ENCODE measurements at regions not wholly inside any gene's neighbourhood (a gene's known extent, or its start where the extent isn't known, plus 50 kb on each side); places are given as distances from the start of the nearest gene placed in this dataset.
"Not testable (repeated sequence)": the region's sequence is repeated elsewhere in the genome, so short reads cannot be mapped to it uniquely, and the experiment has no call there.

- DNase-seq (ENCODE audit: low spot score), result no peak
These were observed 134.9 kb upstream of the TOP1 start for GRCh38 chr20:40893610-40894236.

GRCh38 chr20:40894237-40894630, 134.4 kb upstream of the TOP1 start:
- no peak for DNase-seq (ENCODE audit: low spot score)

DNA sequence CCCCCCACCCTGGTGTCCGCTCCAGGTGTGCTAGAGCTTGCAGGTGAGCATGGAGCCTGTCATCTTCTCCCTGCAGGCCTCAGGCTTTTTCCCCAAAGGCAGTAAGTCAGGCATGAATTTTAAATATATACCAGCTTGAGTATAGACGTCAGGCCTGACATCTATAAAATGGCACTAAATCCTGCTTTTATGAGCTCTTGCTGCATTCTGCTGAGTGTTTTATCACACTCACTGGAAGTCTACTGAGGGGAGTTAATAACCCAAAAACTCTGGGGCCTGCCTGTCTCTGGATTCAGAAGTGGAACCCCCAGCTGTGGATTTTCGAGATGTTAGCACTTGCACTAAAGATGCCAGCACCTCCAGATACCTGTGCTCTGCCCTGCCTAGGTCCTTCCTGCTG, 133.4 kb upstream of the TOP1 start:
- DNase-seq (ENCODE audit: low spot score), result no peak

DNA sequence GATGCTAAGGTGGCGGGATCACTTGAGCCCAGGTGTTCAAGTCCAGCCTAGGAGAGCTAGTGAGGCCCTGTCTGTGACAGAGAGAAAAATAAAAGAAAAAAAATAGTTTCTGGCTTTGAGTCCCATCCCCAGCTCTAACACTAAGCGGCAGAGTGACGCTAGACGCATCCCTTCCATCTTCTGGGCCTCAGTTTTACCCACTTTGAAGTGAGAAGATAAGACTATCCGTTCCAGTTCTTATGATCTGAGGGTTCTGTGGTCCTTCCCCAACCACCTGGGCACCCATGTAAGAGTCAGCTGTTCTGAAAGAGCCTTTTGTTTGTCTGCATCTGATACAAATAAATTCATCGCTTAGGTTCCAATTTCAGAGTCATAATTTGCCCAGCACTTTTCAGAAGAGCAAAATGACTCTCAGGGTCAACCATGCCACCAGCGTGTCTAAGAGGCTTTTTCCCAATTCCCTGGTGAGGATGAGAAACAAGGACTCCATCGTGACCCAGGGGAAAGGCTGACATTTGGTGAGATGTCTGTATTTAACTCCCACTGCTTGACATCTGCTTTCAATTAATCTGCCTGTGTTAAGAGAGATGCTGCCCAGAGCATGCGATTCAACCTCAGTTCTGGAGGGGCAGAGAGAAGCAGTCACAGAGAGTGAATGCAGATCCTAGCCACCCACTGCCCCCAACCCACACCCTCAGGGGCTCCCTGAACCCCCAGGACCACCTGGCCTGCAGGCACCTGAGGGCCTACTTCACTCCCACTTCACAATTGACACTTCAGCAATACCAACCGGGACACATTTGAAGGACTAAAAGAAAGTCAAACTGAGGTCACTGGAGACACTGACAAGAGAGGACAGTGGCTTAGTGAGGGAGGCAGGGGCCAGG, 131.6 kb upstream of the TOP1 start:
- DNase-seq (ENCODE audit: low spot score), result no peak

- DNase-seq (ENCODE audit: low spot score), result no peak
These were observed 129.3 kb upstream of the TOP1 start for GRCh38 chr20:40899344-40899743.

GRCh38 chr20:40900666-40901215, 127.9 kb upstream of the TOP1 start:
- no peak for DNase-seq (ENCODE audit: low spot score)

GRCh38 chr20:40902661-40903060, 126.0 kb upstream of the TOP1 start:
- DNase-seq (ENCODE audit: low spot score), result no peak

- DNase-seq (ENCODE audit: low spot score), result no peak
These were observed 120.3 kb upstream of the TOP1 start for GRCh38 chr20:40908309-40908708.

DNA sequence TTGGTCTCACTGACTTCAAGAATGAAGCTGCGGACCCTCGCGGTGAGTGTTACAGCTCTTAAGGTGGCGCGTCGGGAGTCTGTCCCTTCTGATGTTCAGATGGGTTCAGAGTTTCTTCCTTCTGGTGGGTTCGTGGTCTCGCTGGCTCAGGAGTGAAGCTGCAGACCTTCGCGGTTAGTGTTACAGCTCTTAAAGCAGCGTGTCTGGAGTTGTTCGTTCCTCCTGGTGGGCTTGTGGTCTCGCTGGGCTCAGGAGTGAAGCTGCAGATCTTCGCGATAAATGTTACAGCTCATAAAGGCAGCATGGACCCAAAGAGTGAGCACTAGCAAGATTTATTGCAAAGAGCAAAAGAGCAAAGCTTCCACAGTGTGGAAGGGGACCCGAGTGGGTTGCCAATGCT, 119.1 kb upstream of the TOP1 start:
- not testable (repeated sequence) for DNase-seq (ENCODE audit: low spot score)

DNA sequence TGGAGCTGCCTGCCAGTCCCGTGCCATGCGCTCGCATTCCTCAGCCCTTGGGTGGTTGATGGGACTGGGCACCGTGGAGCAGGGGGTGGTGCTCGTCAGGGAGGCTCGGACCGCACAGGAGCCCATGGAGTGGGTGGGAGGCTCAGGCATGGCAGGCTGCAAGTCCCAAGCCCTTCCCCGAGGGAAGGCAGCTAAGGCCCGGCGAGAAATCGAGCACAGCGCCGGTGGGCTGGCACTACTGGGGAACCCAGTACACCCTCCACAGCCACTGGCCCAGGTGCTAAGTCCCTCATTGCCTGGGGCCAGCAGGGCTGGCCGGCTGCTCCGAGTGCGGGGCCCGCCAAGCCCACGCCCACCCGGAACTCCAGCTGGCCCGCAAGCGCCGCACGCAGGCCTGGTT, 118.2 kb upstream of the TOP1 start:
- not testable (repeated sequence) for DNase-seq (ENCODE audit: low spot score)

- DNase-seq (ENCODE audit: low spot score), result not testable (repeated sequence)
These were observed 117.5 kb upstream of the TOP1 start for GRCh38 chr20:40911152-40911551.

- DNase-seq (ENCODE audit: low spot score), result no peak
These were observed 115.1 kb upstream of the TOP1 start for GRCh38 chr20:40913224-40914185.

GRCh38 chr20:40915756-40916155, 112.9 kb upstream of the TOP1 start:
- no peak for DNase-seq (ENCODE audit: low spot score)

- DNase-seq (ENCODE audit: low spot score), result no peak
These were observed 112.3 kb upstream of the TOP1 start for GRCh38 chr20:40916276-40916675.

GRCh38 chr20:40920291-40920690, 108.3 kb upstream of the TOP1 start:
- no peak for DNase-seq (ENCODE audit: low spot score)

- DNase-seq (ENCODE audit: low spot score), result no peak
These were observed 105.8 kb upstream of the TOP1 start for GRCh38 chr20:40922865-40923264.

DNA sequence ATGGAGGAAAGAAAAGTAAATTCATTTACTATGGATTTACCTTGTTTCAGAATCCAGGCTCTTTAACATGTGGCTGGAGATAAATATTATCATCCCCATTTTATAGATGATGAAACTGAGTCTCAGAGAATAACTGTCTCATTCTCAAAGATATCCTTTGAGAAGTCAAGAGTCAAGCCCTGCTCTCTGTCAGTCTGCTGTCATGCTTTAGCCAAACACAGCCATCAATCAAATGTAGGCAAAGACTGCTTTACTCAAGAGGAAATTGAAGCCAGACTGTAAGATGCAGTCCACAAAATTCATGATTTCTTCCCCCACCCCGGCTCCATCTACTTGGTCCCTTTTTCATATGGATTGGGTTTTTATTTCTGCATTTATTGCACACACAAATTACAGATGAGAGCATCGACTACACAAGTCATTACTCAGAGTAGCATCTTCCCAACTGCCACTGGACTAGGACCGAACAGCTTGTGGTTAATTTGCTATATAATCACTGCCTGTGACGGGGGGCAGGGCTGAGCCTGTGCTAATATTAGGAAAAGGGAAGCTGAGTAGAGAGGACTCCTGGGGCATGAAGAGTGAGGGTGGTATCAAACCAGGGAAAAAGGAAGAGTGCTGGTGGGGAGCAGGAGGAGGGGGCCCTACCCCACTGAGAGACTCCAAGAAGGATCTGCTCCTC, 102.7 kb upstream of the TOP1 start:
- no peak for DNase-seq (ENCODE audit: low spot score)

DNA sequence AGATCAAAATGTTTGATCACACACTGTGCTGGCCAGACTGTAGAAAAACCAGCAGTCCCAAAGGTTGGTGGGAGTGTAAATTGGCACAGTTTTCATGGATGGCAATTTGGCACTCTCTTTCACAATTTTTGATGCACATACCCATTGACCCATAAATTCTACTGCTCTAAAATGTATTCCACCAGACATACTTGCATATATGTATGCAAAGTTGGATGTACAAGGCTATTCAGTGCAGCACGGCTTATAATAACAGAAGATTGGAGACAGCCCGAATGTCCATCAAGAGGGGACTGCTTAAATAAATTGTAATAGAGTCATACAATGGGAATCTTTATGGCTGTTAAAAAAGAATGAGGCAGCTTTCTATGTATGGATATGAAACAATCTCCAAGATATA, 101.7 kb upstream of the TOP1 start:
- no peak for DNase-seq (ENCODE audit: low spot score)

GRCh38 chr20:40930561-40930960, 98.1 kb upstream of the TOP1 start:
- no peak for DNase-seq (ENCODE audit: low spot score)

DNA sequence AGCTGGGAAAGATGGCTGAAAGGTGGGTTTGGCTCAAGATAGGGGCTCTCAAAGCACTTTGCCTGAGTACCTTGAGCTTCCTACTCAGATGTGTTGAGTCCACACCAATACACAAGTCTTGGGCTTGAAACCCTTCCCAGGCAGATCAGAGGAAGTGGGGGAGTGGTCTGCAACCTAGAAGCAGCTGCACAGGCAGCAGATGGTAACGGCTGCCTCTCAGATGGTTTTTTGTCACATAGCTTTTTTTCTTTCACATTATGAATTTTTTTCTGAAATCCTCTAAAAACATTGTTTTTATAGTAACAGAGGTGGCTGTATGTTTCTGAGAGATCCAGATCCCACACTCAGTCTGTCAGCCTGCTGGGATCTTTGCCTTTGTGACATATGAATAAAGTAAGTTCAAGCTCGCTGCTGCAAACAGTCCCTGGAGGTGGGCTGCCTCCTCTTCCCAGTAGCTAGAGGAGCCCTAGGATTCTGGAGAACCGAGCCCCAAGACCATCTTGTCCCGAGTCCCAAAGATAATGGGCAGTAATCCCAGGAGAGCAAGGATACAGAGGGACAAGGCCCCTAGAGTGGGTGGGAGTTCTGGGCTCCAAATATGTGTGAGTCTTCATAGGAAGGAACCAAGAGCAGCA, 97.1 kb upstream of the TOP1 start:
- DNase-seq (ENCODE audit: low spot score), result no peak

DNA sequence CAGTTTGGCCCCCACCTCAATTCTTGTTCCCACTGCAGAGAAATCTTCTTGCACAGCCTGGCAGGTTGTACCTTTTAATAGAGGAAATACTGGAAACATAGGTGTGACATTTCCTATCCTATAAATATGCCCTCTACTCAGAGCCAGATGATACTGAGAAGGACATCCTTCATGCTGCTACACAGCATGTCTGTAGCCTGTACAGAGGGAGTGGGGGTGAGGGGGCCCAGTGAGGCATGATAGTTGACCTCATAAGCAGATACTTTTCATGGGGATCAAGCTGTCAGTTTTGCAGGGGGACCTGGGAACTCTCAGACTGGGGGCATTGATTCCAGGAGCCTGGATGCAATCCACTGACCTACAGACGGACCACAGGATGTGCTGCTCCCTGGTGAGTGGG, 96.2 kb upstream of the TOP1 start:
- DNase-seq (ENCODE audit: low spot score), result no peak
